Esophagus muscularis mucosa (tissue), 4 donors: ENCODE measurements at regions not wholly inside any gene's neighbourhood (a gene's known extent, or its start where the extent isn't known, plus 50 kb on each side); places are given as distances from the start of the nearest gene placed in this dataset.

Source experiments
- DNase-seq: peaks from one replicate; pipeline ENCODE4 v3.0.0-alpha.2; 2017; ENCODE audit errors: extremely low spot score
- H3K27ac ChIP-seq, 4 donors: fragments of 200-600 bp; sonication (generic); replicated peaks in 1 of 4; 1 replicate in 3 of 4; 2 replicates in 1 of 4; pipeline ENCODE4 v1.5.1; 2016 to 2019; ENCODE audit warnings: mild to moderate bottlenecking in 1 of 4
- H3K27me3 ChIP-seq, 4 donors: fragments of 200-600 bp; sonication (generic); one replicate each; pipeline versions ENCODE4 v1.5.1 to v1.6.0; 2016 to 2019
- H3K36me3 ChIP-seq, 4 donors: fragments of 200-600 bp; sonication (generic); one replicate each; pipeline ENCODE4 v1.5.1; 2016 to 2019
- H3K4me1 ChIP-seq, 4 donors: fragments of 200-600 bp; sonication (generic); one replicate each; pipeline ENCODE4 v1.5.1; 2016 to 2019
- H3K4me3 ChIP-seq, 4 donors: fragments of 200-600 bp; sonication (generic); 1 replicate in 2 of 4; 2 replicates in 2 of 4; pipeline ENCODE4 v1.5.1; 2016 to 2019; ENCODE audit warnings: mild to moderate bottlenecking in 4 of 4, moderate library complexity in 1 of 4
- H3K9me3 ChIP-seq, 4 donors: fragments of 200-600 bp; sonication (generic); 1 replicate in 3 of 4; 2 replicates in 1 of 4; pipeline ENCODE4 v1.5.1; 2016 to 2019
- CTCF ChIP-seq, 3 experiments: fragments of 200-600 bp in 2 of 3; fragments of 450-650 bp in 1 of 3; sonication (generic) in 2 of 3; IDR thresholded peaks; one replicate each; pipeline ENCODE4 v1.5.1; 2017 to 2019; ENCODE audit warnings: antibody characterized with exemption in 3 of 3, mild to moderate bottlenecking in 2 of 3, moderate library complexity in 1 of 3
- EP300 ChIP-seq: sonication (generic); formaldehyde crosslinking; IDR thresholded peaks from one replicate; pipeline ENCODE4 v1.6.1; 2017; ENCODE audit warnings: antibody characterized with exemption
- POLR2A ChIP-seq: fragments of 450-650 bp; IDR thresholded peaks from one replicate; pipeline ENCODE4 v1.6.1; 2017; ENCODE audit warnings: antibody characterized with exemption, moderate library complexity, mild to moderate bottlenecking, low read depth
- POLR2AphosphoS5 ChIP-seq, 2 donors: sonication (generic); formaldehyde crosslinking; IDR thresholded peaks; one replicate each; pipeline ENCODE4 v1.6.1; 2017; ENCODE audit warnings: antibody characterized with exemption in 2 of 2
- WGBS: methylation state at CpG from one replicate; pipeline ENCODE4 v1.1.5; 2018; 5-methylcytosine and 5-hydroxymethylcytosine counted together
- intact Hi-C: fragments of 100-400 bp; cut with DNase I; formaldehyde crosslinking; loops from one replicate; pipeline ENCODE4 v1.15.1; 2023

GRCh38 chr3:83928903-83929302, 1029.9 kb upstream of the CADM2 start:
- no peaks in the 10 kb centered on the region for H3K36me3 ChIP-seq
- H3K27me3 ChIP-seq: no peaks in the 10 kb centered on the region
- peaks cover 0 to 35% (median 23%) of the 10 kb centered on the region in 4 donors for H3K9me3 ChIP-seq
- TF ChIP-seq EP300: no peak
- no peak for TF ChIP-seq POLR2A
- no peak for TF ChIP-seq CTCF (IDR thresholded peaks at IDR 0.05)
- no peak for TF ChIP-seq POLR2AphosphoS5 (IDR thresholded peaks at IDR 0.05)
- no peak overlapping the region for H3K27ac ChIP-seq
- intact Hi-C loops: no loop called here
- H3K4me3 ChIP-seq: no peak overlapping the region
- WGBS: 73% methylated on average over 2 of the region's 2 CpGs
- H3K4me1 ChIP-seq: no peaks in the 10 kb centered on the region
- no peak for DNase-seq

GRCh38 chr3:83934192-83935021, 1024.4 kb upstream of the CADM2 start:
- no peaks in the 10 kb centered on the region for H3K4me1 ChIP-seq
- DNase-seq: no peak
- H3K27ac ChIP-seq: no peak overlapping the region
- H3K27me3 ChIP-seq: no peaks in the 10 kb centered on the region
- H3K4me3 ChIP-seq: no peak overlapping the region
- 70% methylated on average over 4 of the region's 4 CpGs for WGBS
- intact Hi-C loops: no loop called here
- no peaks in the 10 kb centered on the region for H3K36me3 ChIP-seq
- H3K9me3 ChIP-seq: peaks cover 0 to 15% (median 6%) of the 10 kb centered on the region in 4 donors
- TF ChIP-seq POLR2A (no peak), CTCF (IDR thresholded peaks at IDR 0.05) (no peak), POLR2AphosphoS5 (IDR thresholded peaks at IDR 0.05) (no peak)

- H3K4me3 ChIP-seq: no peak overlapping the region
- H3K9me3 ChIP-seq: peaks cover 0 to 7% (median 0%) of the 10 kb centered on the region in 4 donors
- no peaks in the 10 kb centered on the region for H3K27me3 ChIP-seq
- intact Hi-C loops: no loop called here
- H3K4me1 ChIP-seq: no peaks in the 10 kb centered on the region
- TF ChIP-seq CTCF (IDR thresholded peaks at IDR 0.05): no peak
- no peak for TF ChIP-seq POLR2A
- TF ChIP-seq EP300: no peak
- no peak for TF ChIP-seq POLR2AphosphoS5 (IDR thresholded peaks at IDR 0.05)
- H3K36me3 ChIP-seq: no peaks in the 10 kb centered on the region
- H3K27ac ChIP-seq: no peak overlapping the region
- WGBS: 67% methylated on average over 2 of the region's 2 CpGs
- DNase-seq: no peak
Measured at GRCh38 chr3:83938491-83938890, 1020.3 kb upstream of the CADM2 start.

GRCh38 chr3:83941990-83942745, 1016.6 kb upstream of the CADM2 start:
- Histone ChIP-seq H3K36me3 (no peaks in the 10 kb centered on the region), H3K9me3 (peaks cover 0 to 7% (median 0%) of the 10 kb centered on the region in 4 donors), H3K27me3 (no peaks in the 10 kb centered on the region), H3K4me3 (no peak overlapping the region), H3K27ac (no peak overlapping the region), H3K4me1 (no peaks in the 10 kb centered on the region)
- no peak for DNase-seq
- 80% methylated on average over 11 of the region's 11 CpGs for WGBS
- intact Hi-C loops: no loop called here
- TF ChIP-seq POLR2AphosphoS5 (IDR thresholded peaks at IDR 0.05) (no peak), POLR2A (no peak), EP300 (no peak), CTCF (IDR thresholded peaks at IDR 0.05) (no peak)
